GM18498 (cell line): ENCODE measurements at regions not wholly inside any gene's neighbourhood (a gene's known extent, or its start where the extent isn't known, plus 50 kb on each side); places are given as distances from the start of the nearest gene placed in this dataset.

Experiments used
- ATAC-seq: cut with Tn5 transposase; IDR thresholded peaks from one replicate; pipeline ENCODE4 v1.9.1; 2021; ENCODE audit warnings: mild to moderate bottlenecking, moderate library complexity; ENCODE audit not compliant: unreplicated experiment

DNA sequence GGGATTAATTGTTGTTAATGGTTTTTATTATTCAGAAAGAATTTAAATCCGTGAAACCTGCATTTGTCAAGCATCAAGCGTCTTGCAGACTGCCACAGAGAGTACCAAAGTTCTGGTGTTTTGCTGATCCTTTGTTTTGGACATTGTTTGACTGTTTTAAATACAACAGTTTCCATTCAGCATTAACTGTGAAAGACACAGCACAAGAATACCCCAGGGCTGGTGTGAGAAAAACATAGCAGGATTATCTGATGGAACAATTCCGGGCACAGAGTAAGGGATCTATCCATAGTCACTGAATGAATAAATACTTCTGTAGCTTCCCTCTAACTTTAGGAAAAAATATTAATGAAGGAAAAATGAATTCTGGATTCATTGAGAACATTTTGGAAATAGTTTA is 202.3 kb downstream of the LTN1 start:
- ATAC-seq: no peak

DNA sequence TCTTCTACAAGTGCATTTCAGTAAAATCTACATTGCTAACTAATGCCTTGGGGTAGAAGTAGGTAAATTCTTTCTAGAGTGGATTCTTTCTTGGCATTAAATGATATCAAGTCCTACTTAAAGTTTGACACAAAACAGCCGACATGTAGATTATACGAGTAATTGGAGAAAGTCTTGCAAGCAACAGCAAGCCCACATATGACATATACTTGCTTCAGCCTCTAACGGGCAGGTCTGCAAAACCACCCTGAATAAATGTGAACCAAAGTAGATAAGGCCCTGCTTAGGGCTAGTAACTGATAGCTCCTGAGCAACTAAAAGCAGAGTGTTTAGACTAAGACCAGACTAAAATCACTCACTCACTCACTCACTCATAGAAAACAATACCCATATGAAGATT is 203.2 kb downstream of the LTN1 start:
- ATAC-seq: no peak

DNA sequence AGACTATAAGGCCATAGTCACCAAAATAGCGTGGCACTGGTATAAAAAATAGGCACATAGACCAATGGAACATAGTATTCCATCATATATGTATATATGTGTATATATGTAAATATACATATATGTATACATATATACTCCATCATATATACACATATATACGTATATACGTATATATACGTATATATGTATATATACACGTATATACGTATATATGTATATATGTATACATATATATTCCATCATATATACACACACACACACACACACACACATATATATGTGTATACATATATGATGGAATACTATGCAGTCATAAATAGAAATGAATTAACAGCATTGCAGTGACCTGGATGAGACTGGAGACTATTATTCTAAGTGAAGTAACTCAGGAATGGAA is 204.6 kb downstream of the LTN1 start:
- no peak for ATAC-seq

DNA sequence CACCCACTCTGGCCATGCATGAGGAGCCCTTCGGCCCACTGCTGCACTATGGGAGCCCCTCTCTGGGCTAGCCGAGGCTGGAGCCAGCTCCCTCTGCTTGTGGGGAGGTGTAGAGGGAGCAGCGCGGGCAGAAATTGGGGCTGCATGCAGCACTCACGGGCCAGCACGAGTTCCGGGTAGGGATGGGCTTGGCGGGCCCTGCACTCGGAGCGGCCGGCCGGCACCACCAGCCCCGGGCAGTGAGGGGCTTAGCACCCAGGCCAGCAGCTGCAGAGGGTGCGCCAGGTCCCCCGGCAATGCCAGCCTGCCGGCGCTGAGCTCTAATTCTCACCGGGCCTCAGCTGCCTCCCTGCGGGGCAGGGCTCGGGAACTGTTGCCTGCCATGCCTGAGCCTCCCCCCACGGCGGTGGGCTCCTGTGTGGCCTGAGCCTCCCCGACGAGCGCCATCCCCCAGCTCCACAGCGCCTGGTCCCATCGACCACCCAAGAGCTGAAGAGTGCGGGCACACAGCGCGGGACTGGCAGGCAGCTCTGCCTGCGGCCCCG is 209.0 kb downstream of the LTN1 start:
- ATAC-seq: no peak

DNA sequence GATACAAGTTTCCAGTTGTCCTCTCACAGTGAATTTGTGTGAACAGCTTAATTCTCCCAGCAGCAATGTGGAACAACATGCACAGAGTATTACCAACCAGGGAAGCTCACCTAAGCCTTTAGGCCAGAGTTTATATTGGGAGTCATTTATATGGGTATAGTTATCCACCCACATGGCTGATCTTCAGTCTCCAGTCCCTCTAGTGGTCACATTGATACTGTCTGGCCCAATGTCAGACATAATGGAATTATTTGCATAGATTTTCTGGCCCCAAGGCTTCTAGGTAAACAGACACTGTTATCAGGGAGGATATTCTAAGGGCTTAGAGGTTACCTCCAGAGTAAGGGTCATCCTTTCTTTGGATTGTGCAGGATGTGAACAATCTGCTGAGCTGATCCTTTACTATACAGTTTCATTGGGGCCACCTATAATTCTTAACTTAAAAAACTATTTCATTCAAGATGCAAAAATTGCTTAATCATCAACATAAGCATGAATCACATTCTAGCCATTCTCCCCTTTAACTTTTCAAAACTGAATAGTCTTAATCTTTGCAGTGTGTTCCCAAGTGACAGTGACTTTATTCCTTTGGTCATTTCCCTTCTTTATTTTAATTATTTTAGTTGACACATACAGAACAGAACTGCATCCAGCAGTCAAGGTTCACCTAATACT is 210.9 kb downstream of the LTN1 start:
- ATAC-seq: peak; percentile 67

DNA sequence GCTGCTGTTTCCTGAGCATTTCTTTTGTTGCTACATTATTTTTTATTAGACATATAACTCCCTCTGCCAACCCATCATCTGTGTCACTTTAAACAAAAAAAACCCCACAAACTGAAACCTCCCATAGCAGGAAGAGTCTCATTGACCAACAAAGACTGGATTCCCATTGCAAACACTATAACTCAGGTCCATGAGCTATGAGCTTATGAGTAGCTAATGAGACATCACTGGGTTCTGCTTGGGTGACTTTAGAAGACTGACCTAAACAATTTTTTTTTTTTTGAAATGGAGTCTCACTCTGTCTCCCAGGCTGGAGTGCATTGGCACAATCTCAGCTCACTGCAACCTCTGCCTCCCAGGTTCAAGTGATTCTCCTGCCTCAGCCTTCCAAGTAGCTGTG is 212.8 kb downstream of the LTN1 start:
- ATAC-seq: no peak

DNA sequence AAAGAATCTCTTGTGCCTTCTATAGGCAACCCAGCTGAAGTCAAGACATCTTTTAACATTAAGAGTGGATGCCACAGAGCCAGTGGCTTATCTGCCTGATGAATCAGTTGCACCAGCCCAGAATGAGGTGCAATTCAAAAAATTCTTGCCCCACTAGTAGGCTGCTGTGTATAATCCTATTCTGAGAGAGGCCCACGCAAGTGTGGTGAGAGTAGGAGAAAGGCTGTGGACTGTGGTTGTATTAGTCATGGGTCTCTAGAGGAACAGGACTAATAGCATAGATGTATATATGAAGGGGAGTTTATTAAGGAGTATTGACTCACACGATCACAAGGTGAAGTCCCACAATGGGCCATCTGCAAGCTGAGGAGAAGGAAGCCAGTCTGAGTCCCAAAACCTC is 216.4 kb downstream of the LTN1 start:
- ATAC-seq: no peak

DNA sequence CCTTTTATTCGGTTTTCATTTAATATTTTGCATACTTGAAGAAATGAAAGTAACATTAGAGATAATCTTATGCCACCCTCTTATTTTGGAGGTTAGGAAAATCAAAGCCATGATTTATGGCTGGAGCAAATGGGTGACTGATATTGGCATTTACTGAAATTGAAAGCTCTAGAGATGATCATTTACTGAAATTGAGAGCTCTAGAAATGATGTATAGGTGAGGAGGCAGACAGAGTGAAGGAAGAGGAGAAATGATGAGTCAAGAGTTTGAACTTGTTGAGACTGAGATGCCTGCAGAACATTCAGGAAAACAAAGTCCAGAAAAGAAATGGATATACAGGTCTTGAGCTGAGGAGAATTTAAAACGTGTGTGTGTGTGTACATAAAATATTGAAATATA is 217.6 kb downstream of the LTN1 start:
- no peak for ATAC-seq

DNA sequence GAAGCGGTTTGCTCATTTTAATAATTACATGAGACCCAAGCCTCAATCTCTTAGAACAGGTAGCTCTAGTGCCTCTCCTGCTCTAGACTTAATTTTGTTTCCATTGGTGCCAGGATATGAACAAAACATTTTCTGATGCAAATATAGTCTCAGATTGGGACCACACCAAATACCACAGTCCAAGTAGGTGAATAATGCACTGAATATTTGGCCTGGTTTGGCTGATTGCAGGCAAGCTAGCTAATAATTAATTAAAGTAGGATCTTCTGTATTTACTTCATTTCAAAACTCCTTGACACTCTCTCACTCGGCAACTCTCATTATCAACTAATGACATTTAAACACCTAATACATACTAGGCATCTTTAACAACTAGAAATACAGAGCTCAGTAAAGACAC is 219.6 kb downstream of the LTN1 start:
- ATAC-seq: no peak

DNA sequence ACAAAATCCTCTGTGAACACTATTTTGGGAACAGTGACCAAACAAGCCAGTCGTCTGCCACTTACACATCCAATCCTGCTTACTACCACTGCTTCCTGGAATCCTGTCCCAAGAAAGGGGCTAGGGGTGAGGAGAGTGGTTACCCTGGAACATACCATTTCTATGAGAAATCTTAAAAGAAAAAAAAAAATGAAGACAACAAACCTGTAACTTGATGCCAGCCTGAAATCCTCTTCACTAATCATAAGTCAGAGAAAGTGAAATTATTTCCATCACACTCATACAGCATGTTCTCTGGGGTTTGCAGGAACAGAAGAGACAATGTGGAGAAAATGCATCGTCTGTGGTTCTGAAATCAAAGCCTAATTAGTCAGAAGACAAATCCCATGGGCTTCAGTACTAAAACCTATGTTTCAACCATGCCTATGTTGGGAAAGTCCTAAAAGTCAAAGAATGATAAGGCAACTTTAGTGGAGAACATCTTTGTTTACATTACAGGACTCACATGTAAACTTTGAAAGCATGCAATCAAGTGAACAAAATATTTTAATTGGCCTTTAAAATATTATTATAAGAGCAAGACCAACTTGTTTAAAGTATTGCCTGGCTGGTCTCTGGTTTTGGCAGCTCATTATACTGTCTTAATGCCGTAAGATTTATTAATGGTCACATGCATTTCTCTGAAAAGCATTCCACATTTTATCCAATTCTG is 220.7 kb downstream of the LTN1 start:
- no peak for ATAC-seq

DNA sequence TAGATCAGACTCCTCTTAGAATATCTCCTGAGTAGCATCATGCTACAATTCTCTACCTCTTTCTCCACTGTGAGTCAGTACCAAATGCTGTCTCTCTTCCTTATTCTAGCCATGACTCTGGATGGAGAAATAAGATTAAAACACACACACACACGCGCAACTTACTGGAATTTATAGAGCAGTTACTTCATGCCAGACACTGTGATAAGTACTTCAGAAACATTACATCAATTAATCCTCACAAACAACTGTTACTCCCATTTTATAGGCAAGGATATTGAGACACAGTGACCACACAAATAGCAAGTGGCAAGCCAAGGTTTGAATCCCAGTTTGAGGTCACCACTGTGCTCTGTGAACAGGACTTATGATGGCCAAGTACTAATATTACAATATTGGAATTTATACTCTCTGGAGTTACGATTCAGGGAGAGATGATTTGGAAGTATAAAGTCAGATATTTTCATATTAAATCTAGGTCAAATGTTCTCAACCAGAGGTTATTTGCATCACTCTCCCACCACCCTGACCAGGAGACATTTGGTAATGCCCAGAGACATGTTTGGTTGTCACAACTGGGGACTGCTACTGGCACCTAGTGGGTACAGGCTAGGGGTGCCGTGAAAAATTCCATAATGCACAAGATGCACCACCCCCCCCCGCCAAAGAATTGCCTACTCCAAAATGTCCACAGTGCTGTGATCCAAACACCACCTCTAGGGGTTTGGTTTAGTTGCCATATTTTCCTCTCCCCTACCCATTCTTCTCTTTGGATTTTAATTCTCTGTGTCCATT is 221.6 kb downstream of the LTN1 start:
- ATAC-seq: no peak

DNA sequence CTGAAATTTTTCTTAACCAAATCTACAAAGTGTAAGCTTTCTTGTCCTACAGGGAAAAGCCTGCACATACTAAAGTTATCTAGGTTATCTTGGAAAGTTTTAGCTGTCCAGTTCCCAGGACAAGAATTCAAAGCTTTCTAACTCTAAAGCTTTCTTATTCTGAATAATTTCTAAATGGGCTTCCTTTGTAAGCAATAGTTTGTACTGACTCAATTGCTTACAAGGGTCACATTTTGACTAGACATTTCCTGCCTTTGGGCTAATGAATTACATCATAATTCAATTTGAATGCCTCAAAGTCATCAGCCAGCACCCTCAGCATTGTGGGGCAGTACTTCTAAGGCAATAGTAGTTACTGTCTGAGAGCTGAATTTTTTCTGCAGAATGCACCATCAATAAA is 223.0 kb downstream of the LTN1 start:
- no peak for ATAC-seq

DNA sequence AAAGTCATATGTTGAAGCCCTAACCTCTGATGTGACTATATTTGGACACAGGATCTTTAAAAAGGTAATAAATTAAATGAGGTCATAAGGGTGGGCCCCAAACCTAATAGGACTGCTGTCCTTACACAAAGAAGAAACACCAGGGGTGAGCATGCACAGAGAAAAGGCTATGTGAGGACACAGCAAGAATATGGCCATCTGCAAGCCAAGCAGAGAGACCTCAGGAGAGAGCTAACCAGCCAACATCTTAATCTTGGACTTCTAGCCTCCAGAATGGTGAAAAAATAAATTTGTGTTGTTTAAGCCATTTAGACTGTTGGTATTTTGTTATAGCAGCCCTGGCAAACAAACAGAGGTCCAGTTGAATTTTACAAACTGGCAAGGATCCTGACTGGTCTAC is 223.9 kb downstream of the LTN1 start:
- no peak for ATAC-seq

DNA sequence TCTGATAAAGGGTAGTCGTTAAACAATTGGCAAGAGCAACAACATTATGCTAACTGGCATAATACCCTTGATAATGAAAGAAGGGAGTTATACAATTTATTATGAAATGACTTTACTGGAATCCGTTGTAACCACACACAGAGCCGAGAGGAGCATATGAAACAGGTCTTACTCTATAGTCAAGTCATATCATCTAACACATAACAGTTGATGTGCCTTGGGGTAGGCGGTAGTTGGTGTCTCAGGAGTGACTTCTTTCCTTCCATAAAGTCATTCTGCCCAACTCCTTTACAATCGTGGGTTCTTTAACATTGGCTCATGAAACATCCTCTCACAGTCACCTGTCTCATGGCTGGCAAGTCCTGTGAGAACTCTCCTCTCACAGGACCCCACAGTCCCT is 225.2 kb downstream of the LTN1 start:
- no peak for ATAC-seq

DNA sequence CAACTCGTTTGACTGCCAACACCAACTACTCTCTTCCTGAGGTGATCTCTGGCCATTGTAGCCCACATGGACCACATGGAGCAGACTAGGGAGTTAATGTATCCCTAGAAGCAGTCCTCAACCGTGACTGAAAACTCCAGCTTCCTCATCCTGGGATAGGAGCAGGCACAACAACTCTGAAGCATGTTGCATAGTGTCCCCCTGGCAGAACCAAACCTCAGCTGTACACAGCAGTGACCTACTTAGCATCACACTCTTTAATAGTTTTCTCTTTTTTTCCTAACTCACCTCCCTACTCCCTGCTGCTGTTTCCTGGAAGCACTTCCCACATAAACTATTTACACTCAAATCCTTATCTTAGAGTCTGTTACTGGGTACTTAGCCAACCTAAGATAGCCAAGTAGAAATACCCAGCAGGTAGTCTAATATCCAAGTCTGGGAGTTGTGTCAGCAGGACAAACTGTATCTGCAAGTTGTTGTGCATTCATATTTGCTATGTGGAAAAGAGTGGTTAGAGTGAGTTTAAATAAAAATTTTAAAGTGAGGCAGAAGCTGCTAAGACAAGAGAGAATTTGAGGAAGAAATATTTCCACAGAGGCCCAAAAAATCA is 228.8 kb downstream of the LTN1 start:
- ATAC-seq: no peak

DNA sequence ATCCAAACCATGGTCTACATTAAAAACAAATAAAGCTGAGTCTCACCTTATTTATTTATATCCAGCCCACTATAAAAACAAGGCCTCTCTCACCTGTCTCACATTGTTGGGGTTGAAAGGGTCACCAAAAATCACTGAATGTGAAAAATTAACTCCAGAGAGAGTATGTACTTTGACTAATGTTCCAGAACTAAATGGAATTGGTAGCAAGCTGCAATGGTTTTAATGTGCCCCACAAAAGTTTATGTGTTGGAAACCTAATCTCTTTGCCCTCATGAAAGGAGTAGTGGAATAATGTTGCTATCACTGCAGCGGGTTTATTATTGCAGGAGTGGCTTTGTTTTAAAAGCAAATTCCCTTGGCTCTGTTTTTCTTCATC is 230.3 kb downstream of the LTN1 start:
- no peak for ATAC-seq

DNA sequence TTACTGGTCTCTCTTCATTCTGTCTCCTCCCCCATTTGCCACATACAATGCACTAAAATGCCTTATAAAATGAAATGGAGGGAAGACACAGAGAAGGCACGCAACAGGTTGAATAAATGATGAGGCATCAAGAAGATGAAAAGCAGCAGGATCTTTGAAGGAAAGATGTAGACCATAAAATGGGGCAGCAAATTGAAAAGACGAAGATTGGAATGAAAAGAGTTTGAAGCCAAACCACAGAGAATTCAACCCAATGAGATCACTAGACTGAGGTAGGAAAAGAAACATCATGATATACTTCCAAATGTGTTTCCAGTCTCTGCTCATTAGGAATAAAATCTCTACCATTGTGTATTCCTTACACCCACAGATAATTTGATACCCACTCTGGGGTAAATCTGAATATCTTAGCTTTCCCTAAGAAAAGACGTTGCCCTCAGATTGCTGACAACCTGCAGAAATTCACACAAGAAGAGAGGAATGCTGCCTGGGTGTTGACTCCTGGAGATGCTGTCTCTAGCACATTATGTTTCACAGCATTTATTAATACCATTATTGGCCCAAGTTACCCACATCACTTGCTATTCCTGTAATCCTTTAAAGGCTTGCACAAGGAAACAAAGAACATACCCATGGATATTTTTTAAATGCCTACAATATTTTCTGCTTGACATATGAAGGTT is 230.9 kb downstream of the LTN1 start:
- ATAC-seq: no peak

DNA sequence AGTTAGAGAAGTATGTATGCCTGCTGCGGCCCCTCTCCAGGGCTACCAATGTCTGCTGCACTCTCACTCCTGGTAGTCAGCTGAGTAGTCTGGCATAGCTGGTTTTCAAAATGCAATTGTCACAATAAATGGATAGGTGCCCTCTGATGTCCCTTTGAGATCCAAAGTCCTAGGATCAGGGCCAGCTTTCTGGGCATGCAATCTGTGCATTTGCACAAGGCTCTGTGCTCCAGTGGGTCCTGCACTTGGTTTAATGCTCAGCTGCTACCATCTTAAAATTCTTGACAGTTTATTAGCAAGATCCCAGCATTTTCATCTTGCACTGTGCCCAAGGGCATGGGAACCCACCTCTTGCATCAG is 233.8 kb downstream of the LTN1 start:
- ATAC-seq: no peak

DNA sequence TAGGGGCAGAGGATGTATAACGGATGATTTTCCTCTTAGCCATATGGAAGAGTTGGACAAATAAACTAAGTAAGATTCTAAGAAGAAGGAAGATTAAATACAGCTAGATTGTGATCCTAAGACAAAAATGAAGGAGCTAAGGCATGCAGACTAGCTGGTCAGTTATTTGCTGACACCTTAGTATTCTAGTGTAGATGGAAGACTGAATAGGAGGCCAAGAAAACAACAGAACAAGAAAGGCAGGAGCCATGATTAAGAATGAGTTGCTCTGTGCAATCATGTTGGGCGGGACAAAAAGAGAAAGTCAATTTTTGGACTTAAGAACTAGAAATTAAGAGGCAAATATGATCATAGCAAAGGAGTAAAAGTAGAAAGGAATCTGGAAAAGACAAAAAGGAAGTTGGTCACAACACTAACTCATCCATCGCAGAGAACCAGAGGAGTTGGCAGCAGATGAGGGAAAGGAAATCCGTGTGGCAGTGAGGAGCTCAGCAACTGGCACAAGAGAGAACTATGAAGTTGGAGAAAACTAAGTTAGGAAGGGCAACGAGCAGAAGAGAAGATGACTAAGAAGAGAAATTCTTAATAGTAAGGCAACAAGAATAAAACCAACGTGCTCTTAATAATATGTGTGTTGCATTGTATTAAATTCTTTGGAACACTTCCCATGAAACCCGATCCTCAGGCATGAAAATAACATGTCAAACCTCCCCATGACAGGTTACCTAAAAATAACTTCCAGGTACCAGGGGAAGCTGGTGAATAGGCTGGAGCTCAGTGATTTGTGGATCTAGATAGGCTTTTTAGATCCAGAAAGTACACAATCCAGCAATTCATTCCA is 234.4 kb downstream of the LTN1 start:
- no peak for ATAC-seq

DNA sequence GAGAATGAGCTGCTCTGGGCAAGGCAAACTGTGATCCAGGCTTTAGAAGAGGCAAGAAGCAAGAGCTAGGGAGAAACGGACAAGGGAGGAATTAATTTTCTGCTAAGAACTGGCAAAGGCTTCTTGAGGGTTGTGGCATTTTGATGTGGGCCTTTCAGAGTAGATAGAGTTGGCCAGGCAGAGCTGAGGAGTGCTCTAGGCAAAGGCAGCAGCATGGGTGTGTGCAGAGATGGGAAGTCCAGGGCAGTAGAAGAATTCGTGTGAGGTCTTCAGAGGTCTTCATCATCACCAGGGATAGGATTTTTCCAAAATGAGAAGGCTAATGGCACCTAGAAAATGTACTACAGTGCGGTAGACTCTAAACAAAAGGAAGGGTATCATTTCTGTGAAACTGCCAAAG is 237.8 kb downstream of the LTN1 start:
- ATAC-seq: no peak
